GM12874 (cell line): ENCODE measurements at regions not wholly inside any gene's neighbourhood (a gene's known extent, or its start where the extent isn't known, plus 50 kb on each side); places are given as distances from the start of the nearest gene placed in this dataset.

Experiments
- TF ChIP-seq, protein P1 (sequence below): IDR thresholded peaks from 2 replicates; pipeline ENCODE4 v1.5.1; 2011; ENCODE audit warnings: low read depth, mild to moderate bottlenecking, control low read depth, low read length, moderate library complexity; ENCODE audit not compliant: insufficient read depth

DNA sequence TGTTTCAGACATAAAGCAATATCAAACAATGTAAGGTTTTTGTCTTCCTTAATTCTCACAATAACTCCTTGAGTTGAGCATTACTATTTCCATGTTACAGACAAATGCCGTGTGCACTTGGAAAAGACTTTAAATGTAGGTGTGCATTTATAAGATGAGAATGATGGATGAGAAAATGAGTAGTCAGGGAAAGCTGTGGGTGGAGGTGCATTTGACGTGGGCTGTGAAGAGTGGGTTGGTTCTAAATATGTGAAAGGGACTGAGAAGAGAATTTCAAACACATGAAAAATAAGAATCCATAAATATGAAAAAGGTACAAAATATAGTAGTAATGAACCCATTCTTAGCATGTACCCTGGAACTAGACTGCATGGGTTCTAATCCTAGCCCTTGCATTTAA is 171.6 kb upstream of the PPP2R2B start:
- TF ChIP-seq, protein P1, sequence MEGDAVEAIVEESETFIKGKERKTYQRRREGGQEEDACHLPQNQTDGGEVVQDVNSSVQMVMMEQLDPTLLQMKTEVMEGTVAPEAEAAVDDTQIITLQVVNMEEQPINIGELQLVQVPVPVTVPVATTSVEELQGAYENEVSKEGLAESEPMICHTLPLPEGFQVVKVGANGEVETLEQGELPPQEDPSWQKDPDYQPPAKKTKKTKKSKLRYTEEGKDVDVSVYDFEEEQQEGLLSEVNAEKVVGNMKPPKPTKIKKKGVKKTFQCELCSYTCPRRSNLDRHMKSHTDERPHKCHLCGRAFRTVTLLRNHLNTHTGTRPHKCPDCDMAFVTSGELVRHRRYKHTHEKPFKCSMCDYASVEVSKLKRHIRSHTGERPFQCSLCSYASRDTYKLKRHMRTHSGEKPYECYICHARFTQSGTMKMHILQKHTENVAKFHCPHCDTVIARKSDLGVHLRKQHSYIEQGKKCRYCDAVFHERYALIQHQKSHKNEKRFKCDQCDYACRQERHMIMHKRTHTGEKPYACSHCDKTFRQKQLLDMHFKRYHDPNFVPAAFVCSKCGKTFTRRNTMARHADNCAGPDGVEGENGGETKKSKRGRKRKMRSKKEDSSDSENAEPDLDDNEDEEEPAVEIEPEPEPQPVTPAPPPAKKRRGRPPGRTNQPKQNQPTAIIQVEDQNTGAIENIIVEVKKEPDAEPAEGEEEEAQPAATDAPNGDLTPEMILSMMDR = no peak

DNA sequence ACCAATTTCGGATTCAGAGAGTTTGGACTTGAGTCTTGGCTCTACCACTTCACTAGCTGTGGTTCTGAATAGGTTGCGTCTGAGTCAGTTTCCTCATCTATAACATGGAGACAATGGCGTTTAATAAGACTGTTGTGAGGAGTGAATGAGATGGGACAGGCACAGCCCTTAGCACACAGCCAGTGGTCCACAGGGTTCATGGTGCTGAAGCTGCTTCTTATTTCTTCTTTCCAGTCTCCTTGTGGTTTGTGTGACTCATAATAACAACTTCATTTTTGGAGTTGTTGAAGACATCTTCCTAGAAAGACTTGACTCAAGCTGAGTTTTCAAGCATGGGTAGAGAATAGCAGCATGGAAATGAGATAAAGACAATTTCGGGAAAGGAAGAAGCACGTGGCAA is 172.6 kb upstream of the PPP2R2B start:
- TF ChIP-seq, protein P1 = no peak

DNA sequence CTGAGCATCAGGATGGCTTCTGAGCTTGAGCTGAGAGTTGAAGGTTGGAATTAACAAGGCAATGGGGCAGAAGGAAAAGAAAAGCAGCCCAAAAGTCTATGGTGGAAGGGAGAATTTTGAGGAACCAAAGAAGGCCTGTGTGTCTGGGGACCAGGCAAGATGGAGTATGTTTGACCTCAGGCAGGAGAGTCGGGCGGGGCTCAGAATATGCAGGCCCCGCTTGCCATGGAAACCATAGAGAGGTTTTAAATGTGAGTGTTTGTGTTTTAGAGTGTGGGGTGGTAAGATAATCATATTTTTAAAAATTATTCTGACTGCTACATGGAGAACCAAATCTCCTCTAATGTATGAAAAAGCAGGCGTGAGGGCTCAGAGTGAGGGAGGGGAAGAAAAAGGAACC is 174.0 kb upstream of the PPP2R2B start:
- TF ChIP-seq, protein P1 = no peak

DNA sequence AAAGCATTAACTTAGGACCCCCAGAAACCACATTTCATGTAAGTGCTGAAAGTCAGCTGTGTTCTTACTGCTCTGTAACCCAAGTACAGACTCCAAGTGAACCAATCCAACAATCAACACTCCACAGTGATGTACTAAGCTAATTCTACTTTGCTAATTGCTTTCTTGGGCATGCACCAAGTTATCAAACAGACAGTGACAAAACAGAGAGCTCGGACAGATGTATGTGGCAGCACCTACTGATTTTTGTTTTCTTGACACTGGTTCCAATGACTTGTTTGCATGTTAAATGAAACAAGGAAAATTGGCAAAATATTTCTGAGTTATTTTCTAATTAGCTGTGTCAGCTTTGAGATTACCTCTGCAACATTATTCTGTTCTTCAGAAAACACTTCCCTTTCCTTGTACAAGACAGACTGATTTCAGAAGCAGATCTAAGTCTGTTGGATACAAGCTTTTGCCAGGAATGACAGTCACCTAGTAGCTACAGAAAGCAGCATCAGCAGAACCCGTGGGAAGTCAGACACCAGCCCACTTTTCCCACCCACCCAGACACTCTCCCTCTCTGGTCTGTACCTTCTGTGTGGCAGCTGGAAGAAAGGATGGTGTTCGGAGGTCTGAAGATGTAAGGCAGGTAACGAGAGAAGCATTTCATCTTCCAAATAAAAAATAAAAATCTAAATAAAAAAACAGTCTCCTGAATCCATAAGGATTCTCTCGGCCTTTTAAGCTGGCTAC is 176.7 kb upstream of the PPP2R2B start:
- TF ChIP-seq, protein P1 = no peak

DNA sequence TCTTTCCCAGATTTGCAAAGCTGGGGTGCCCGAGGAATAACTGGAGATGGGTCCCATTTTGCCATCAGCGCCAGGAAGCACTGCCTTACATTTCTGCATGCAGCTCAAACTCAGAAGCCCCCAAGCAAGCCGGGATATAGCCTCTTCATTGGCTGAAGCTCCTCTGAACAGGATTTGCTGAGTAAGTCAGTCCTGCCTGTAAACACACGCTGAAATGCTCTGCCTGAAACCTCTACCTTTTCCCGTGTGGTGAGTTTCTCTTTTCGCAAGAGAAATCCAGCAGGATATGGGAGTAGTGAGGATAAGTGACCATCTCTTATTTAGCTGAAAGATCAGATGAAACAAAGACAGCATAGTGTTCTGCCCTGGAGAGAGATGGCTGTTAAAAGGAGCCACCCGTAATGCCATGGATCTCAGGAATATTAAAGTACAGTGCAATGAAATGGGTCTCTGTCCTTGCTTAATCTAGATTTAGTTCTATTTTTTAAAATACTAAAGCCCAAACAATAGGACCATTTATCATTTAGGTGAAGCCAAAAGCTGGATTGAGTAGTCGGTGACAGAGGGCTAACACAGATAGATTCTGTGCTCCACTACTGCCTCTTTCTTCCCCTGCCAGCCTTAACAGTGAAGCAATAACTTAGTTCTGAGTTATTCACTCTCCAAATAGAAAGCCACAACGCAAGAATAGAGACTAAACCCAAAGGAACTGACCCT is 177.5 kb upstream of the PPP2R2B start:
- TF ChIP-seq, protein P1 = no peak

DNA sequence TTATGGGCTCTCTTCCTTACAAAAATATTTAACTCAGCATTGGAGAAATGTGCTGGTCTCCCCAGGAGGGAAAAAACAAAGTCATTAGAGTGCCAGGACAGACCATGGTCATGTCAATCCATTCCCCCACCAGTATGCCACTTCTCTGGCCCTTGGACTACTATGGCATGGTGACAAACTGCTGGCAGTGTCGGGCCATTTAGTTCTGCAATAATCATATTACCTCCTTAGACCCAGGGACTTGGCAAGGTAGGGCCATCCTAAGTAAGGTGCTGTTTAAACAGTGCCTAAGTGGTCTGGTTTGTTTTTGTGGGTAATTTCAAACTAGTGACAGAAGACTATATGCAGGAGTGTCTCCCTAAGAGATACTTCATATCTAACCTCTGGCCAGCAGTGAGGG is 177.8 kb upstream of the STK32A start:
- TF ChIP-seq, protein P1 = no peak

DNA sequence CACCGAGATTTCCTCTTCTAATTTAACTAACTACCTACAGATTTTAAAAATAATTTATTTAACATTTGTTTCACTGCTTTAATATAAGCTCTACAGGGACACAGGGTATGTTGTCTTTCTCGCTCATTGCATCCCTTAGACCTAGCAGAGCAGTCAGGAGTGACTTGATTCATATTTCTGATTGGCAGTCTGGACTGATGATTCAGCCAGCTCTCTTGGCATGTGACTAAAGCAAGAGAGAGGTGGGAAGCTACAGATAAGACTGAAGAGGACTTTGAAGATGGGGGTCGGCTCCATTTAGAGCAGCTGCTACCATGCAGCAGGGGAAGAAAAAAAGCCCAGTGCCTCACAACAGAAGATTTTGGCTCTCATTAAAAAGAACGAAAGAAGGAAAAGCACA is 173.4 kb upstream of the STK32A start:
- TF ChIP-seq, protein P1 = no peak
